ENCODE measurements at regions not wholly inside any gene's neighbourhood (a gene's known extent, or its start where the extent isn't known, plus 50 kb on each side); places are given as distances from the start of the nearest gene placed in this dataset.

DNA sequence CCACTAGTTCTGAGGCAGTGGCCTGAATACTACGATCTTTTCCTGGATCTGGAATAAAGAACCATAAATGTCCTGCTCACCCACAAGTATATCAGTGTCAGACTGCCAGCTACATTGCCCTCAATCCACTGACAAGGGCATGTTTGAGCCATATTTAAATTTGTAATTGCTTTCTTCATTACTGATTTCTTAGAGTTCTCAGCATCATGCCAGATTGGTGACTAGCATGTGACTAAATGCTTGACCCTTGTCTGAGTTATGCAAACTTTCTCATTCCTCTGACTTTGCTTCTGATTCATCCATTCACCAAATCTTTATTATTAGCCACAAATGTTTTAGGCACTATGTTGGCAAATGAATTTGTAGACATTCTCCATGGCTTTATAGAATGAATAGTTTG is 143.6 kb upstream of the SLC16A7 start (continued):
- TF ChIP-seq SMARCA5 (IDR thresholded peaks at IDR 0.05) = no peak

DNA sequence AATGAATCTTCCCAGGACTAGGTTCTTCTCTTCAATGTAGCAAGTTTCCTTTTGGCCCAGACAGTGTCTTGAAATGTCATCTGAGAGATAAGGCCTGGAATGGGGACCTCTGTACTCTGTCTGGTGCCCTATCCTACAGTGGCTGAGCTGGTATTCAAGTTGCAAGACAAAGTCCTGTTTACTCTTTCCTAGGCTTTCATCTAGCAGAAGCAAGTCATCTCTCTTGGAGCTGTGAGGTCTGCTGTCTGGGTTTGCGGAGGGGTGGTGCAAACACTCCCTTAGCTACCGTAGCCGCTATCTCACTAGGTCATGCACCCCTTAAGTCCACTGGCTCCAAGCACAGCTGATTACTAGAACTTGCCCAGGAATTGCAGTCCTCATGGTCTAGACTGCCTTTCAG is 149.7 kb upstream of the SLC16A7 start:
- H3K4me2 ChIP-seq (ENCODE audit: control insufficient read depth, insufficient read depth) = no peak overlapping the region
- no peaks in the 10 kb centered on the region for H3K27me3 ChIP-seq (replicated peaks in 1 of 2; ENCODE audit: control insufficient read depth in 2 of 2, insufficient read depth in 2 of 2, low read length in 1 of 2)
- no peak overlapping the region for H3K9ac ChIP-seq (ENCODE audit: control insufficient read depth, insufficient read depth, low read length)
- no peaks in the 10 kb centered on the region for H3K9me3 ChIP-seq (replicated peaks; ENCODE audit: control insufficient read depth, insufficient read depth, low read length)
- intact Hi-C loops (cut with micrococcal nuclease; ENCODE audit: unreplicated experiment) = no loop called here
- no peak overlapping the region for H3K27ac ChIP-seq (ENCODE audit: control insufficient read depth, insufficient read depth)
- H4K20me1 ChIP-seq (ENCODE audit: control insufficient read depth, insufficient read depth) = no peaks in the 10 kb centered on the region
- H3K4me1 ChIP-seq (ENCODE audit: control insufficient read depth, insufficient read depth, low read length) = no peaks in the 10 kb centered on the region
- in situ Hi-C loops (cut with MboI) = no loop called here
- H3K4me3 ChIP-seq = no peak overlapping the region
- ChIA-PET CTCF (no interaction called here), RAD21 (ENCODE audit: unreplicated experiment) (no interaction called here), SMC1A (ENCODE audit: uncharacterized antibody, unreplicated experiment) (no interaction called here), POLR2A (no interaction called here)
- 46% methylated on average over 3 of the region's 3 CpGs for WGBS (ENCODE audit: insufficient coverage, insufficient replicate concordance, low lambda C conversion rate, missing lambda C conversion rate)
- H2AFZ ChIP-seq (ENCODE audit: control insufficient read depth, low read depth, low read length) = no peak overlapping the region
- no peaks in the 10 kb centered on the region for H3K79me2 ChIP-seq (ENCODE audit: control insufficient read depth, insufficient read depth, low read length)
- BruUV-seq (replicated peaks) = no TSS peak
- FAIRE-seq (no peak), ATAC-seq (no peak), DNase-seq (ENCODE audit: low read depth, low spot score) (no peak)
- no peaks in the 10 kb centered on the region for H3K36me3 ChIP-seq (ENCODE audit: control insufficient read depth in 2 of 2, insufficient read depth in 2 of 2, low read length in 1 of 2)
- TF ChIP-seq ZNF622 (IDR thresholded peaks at IDR 0.05) (no peak), SIX5 (IDR thresholded peaks at IDR 0.05; ENCODE audit: low read depth, low read length, severe bottlenecking) (no peak), FOXK2 (IDR thresholded peaks at IDR 0.05) (no peak), ZBED1 (IDR thresholded peaks at IDR 0.05; ENCODE audit: borderline replicate concordance) (no peak), NR2F1 (conservative IDR thresholded peaks at IDR 0.05) (no peak), BMI1 (IDR thresholded peaks at IDR 0.05; ENCODE audit: borderline replicate concordance) (no peak), RCOR1 (conservative IDR thresholded peaks at IDR 0.05; ENCODE audit: low read depth, low read length) (no peak), SMAD1 (IDR thresholded peaks at IDR 0.05; ENCODE audit: low read depth, partially characterized antibody) (no peak), YY1 (IDR thresholded peaks at IDR 0.05; ENCODE audit: low read depth, low read length) (no peak), MTA2 (IDR thresholded peaks at IDR 0.05; ENCODE audit: low read depth) (no peak), STAT1 (conservative IDR thresholded peaks at IDR 0.05) (no peak)
- TF ChIP-seq, protein P1, sequence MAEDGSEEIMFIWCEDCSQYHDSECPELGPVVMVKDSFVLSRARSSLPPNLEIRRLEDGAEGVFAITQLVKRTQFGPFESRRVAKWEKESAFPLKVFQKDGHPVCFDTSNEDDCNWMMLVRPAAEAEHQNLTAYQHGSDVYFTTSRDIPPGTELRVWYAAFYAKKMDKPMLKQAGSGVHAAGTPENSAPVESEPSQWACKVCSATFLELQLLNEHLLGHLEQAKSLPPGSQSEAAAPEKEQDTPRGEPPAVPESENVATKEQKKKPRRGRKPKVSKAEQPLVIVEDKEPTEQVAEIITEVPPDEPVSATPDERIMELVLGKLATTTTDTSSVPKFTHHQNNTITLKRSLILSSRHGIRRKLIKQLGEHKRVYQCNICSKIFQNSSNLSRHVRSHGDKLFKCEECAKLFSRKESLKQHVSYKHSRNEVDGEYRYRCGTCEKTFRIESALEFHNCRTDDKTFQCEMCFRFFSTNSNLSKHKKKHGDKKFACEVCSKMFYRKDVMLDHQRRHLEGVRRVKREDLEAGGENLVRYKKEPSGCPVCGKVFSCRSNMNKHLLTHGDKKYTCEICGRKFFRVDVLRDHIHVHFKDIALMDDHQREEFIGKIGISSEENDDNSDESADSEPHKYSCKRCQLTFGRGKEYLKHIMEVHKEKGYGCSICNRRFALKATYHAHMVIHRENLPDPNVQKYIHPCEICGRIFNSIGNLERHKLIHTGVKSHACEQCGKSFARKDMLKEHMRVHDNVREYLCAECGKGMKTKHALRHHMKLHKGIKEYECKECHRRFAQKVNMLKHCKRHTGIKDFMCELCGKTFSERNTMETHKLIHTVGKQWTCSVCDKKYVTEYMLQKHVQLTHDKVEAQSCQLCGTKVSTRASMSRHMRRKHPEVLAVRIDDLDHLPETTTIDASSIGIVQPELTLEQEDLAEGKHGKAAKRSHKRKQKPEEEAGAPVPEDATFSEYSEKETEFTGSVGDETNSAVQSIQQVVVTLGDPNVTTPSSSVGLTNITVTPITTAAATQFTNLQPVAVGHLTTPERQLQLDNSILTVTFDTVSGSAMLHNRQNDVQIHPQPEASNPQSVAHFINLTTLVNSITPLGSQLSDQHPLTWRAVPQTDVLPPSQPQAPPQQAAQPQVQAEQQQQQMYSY (CRISPR knock-in tag; IDR thresholded peaks at IDR 0.05) = no peak
- TF ChIP-seq, protein P2, sequence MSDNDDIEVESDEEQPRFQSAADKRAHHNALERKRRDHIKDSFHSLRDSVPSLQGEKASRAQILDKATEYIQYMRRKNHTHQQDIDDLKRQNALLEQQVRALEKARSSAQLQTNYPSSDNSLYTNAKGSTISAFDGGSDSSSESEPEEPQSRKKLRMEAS (IDR thresholded peaks at IDR 0.05; ENCODE audit: low read depth, low read length) = no peak
- TF ChIP-seq, protein P3, sequence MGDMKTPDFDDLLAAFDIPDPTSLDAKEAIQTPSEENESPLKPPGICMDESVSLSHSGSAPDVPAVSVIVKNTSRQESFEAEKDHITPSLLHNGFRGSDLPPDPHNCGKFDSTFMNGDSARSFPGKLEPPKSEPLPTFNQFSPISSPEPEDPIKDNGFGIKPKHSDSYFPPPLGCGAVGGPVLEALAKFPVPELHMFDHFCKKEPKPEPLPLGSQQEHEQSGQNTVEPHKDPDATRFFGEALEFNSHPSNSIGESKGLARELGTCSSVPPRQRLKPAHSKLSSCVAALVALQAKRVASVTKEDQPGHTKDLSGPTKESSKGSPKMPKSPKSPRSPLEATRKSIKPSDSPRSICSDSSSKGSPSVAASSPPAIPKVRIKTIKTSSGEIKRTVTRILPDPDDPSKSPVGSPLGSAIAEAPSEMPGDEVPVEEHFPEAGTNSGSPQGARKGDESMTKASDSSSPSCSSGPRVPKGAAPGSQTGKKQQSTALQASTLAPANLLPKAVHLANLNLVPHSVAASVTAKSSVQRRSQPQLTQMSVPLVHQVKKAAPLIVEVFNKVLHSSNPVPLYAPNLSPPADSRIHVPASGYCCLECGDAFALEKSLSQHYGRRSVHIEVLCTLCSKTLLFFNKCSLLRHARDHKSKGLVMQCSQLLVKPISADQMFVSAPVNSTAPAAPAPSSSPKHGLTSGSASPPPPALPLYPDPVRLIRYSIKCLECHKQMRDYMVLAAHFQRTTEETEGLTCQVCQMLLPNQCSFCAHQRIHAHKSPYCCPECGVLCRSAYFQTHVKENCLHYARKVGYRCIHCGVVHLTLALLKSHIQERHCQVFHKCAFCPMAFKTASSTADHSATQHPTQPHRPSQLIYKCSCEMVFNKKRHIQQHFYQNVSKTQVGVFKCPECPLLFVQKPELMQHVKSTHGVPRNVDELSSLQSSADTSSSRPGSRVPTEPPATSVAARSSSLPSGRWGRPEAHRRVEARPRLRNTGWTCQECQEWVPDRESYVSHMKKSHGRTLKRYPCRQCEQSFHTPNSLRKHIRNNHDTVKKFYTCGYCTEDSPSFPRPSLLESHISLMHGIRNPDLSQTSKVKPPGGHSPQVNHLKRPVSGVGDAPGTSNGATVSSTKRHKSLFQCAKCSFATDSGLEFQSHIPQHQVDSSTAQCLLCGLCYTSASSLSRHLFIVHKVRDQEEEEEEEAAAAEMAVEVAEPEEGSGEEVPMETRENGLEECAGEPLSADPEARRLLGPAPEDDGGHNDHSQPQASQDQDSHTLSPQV (IDR thresholded peaks at IDR 0.05) = no peak
- TF ChIP-seq, protein P4, sequence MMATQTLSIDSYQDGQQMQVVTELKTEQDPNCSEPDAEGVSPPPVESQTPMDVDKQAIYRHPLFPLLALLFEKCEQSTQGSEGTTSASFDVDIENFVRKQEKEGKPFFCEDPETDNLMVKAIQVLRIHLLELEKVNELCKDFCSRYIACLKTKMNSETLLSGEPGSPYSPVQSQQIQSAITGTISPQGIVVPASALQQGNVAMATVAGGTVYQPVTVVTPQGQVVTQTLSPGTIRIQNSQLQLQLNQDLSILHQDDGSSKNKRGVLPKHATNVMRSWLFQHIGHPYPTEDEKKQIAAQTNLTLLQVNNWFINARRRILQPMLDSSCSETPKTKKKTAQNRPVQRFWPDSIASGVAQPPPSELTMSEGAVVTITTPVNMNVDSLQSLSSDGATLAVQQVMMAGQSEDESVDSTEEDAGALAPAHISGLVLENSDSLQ (IDR thresholded peaks at IDR 0.05) = no peak

Measured in GM12878 (cell line).